IMR-90 (cell line): ENCODE measurements at regions not wholly inside any gene's neighbourhood (a gene's known extent, or its start where the extent isn't known, plus 50 kb on each side); places are given as distances from the start of the nearest gene placed in this dataset.

Experiments
- ATAC-seq: fragments of 200-7000 bp; cut with Tn5 transposase; 2 replicates; pipeline ENCODE4 v1.9.1; 2020; ENCODE audit warnings: low read depth, mild to moderate bottlenecking, moderate library complexity
- BruUV-seq: library from RNA; stranded (reverse); fragments of 400-500 nt; replicated peaks from 2 replicates; lab custom pipeline; 2021; lab: Mats Ljungman, UMichigan
- CTCF ChIA-PET: fragments of 300-600 bp; formaldehyde crosslinking; extraction: SDS; loops from one replicate; lab custom pipeline; 2021; ENCODE audit warnings: antibody characterized with exemption; lab: Yijun Ruan, JAX
- POLR2A ChIA-PET: fragments of 300-600 bp; sonication (Branson Sonifier 250); formaldehyde crosslinking; loops from one replicate; lab custom pipeline; 2022; ENCODE audit warnings: antibody characterized with exemption; ENCODE audit not compliant: unreplicated experiment; lab: Charles Lee
- DNase-seq: peaks from one replicate; pipeline ENCODE4 v3.0.0; 2013
- H2AFZ ChIP-seq: replicated peaks from 2 replicates; pipeline ENCODE3; 2013; ENCODE audit warnings: low read length, mild to moderate bottlenecking; ENCODE audit not compliant: poor library complexity
- H2AK5ac ChIP-seq: 2 replicates; pipeline ENCODE4 v1.6.1; 2013; ENCODE audit warnings: low read depth, low read length, inconsistent platforms
- H2AK9ac ChIP-seq: replicated peaks from 2 replicates; pipeline ENCODE3; 2013; ENCODE audit warnings: mild to moderate bottlenecking, low read depth, low read length, moderate library complexity; ENCODE audit not compliant: poor library complexity
- H2BK120ac ChIP-seq: 2 replicates; pipeline ENCODE4 v1.6.1; 2013; ENCODE audit warnings: low read depth, low read length, inconsistent platforms
- H2BK15ac ChIP-seq: 3 replicates; pipeline ENCODE4 v1.6.1; 2013; ENCODE audit warnings: low read depth, low read length, inconsistent platforms
- H2BK20ac ChIP-seq: 2 replicates; pipeline ENCODE4 v1.6.1; 2013; ENCODE audit warnings: low read depth, mild to moderate bottlenecking, inconsistent platforms, low read length, moderate library complexity
- H2BK5ac ChIP-seq: 2 replicates; pipeline ENCODE4 v1.6.1; 2013; ENCODE audit warnings: mild to moderate bottlenecking, low read depth, low read length, inconsistent platforms; ENCODE audit not compliant: poor library complexity, severe bottlenecking
- H3K14ac ChIP-seq: replicated peaks from 2 replicates; pipeline ENCODE4 v1.6.1; 2013; ENCODE audit warnings: low read depth, low read length, inconsistent platforms
- H3K18ac ChIP-seq: 2 replicates; pipeline ENCODE4 v1.6.1; 2013; ENCODE audit warnings: low read depth, low read length, control low read depth
- H3K23ac ChIP-seq: 2 replicates; pipeline ENCODE4 v1.6.1; 2013; ENCODE audit warnings: low read depth, low read length, inconsistent platforms
- H3K27ac ChIP-seq: 2 replicates; pipeline ENCODE4 v1.5.1; 2013; ENCODE audit warnings: mild to moderate bottlenecking, control low read depth, low read length; ENCODE audit not compliant: insufficient read depth
- H3K27me3 ChIP-seq: 2 replicates; pipeline ENCODE4 v1.6.1; 2013; ENCODE audit warnings: low read length; ENCODE audit not compliant: control insufficient read depth, insufficient read depth
- H3K36me3 ChIP-seq: 2 replicates; pipeline ENCODE4 v1.6.1; 2013; ENCODE audit warnings: low read length, mixed read lengths; ENCODE audit not compliant: control insufficient read depth, insufficient read depth
- H3K4ac ChIP-seq: 2 replicates; pipeline ENCODE4 v1.6.1; 2013; ENCODE audit warnings: low read depth, low read length, inconsistent platforms
- H3K4me1 ChIP-seq: 2 replicates; pipeline ENCODE4 v1.6.1; 2013; ENCODE audit warnings: low read length, mixed read lengths; ENCODE audit not compliant: control insufficient read depth, insufficient read depth
- H3K4me2 ChIP-seq: 2 replicates; pipeline ENCODE4 v1.6.1; 2013; ENCODE audit warnings: low read depth, mild to moderate bottlenecking, control low read depth, low read length, moderate library complexity
- H3K4me3 ChIP-seq: 2 replicates; pipeline ENCODE4 v1.5.1; 2013; ENCODE audit warnings: low read depth, mild to moderate bottlenecking, control low read depth, low read length, moderate library complexity; ENCODE audit not compliant: insufficient read depth
- H3K56ac ChIP-seq: 2 replicates; pipeline ENCODE4 v1.6.1; 2013; ENCODE audit warnings: low read length, inconsistent platforms; ENCODE audit not compliant: insufficient read depth; ENCODE audit errors: extremely low read depth
- H3K79me1 ChIP-seq, 2 experiments: 2 replicates each; pipeline ENCODE4 v1.6.1; 2013; ENCODE audit warnings: low read length in 2 of 2, inconsistent platforms in 1 of 2, low read depth in 1 of 2
- H3K9ac ChIP-seq: 2 replicates; pipeline ENCODE4 v1.6.1; 2013; ENCODE audit warnings: low read depth, low read length, control low read depth
- H3K9me1 ChIP-seq: 2 replicates; pipeline ENCODE4 v1.6.1; 2013; ENCODE audit warnings: low read length, inconsistent platforms; ENCODE audit not compliant: insufficient read depth
- H3K9me3 ChIP-seq: 2 replicates; pipeline ENCODE4 v1.6.1; 2013; ENCODE audit warnings: low read length; ENCODE audit not compliant: control insufficient read depth, insufficient read depth
- H4K20me1 ChIP-seq: 2 replicates; pipeline ENCODE4 v1.6.1; 2013; ENCODE audit warnings: low read length, inconsistent platforms; ENCODE audit not compliant: insufficient read depth
- H4K5ac ChIP-seq: 2 replicates; pipeline ENCODE4 v1.6.1; 2013; ENCODE audit warnings: mild to moderate bottlenecking, low read depth, low read length, control low read depth
- H4K8ac ChIP-seq, 2 experiments: 2 replicates each; pipeline ENCODE4 v1.6.1; 2013; ENCODE audit warnings: low read depth in 2 of 2, low read length in 2 of 2, control low read depth in 1 of 2, inconsistent platforms in 1 of 2
- H4K91ac ChIP-seq: 2 replicates; pipeline ENCODE4 v1.6.1; 2013; ENCODE audit warnings: low read depth, low read length, inconsistent platforms; ENCODE audit not compliant: insufficient read depth
- NFE2L2 ChIP-seq: fragments of 150-350 bp; IDR thresholded peaks from 2 replicates; pipeline ENCODE4 v1.6.1; 2016; ENCODE audit warnings: low read depth, mild to moderate bottlenecking, low read length
- dilution Hi-C: fragments of 300-500 bp; cut with HindIII; formaldehyde crosslinking; loops from one replicate; pipeline ENCODE4 v1.14.3; 2018; ENCODE audit warnings: low sequenced_read_pairs; ENCODE audit not compliant: unreplicated experiment
- in situ Hi-C: fragments of 300-500 bp; cut with MboI; formaldehyde crosslinking; loops from 3 replicates; pipeline ENCODE4 v1.14.3; 2019; ENCODE audit warnings: low sequenced_read_pairs, inconsistent platforms, mixed read lengths
- intact Hi-C: fragments of 100-400 bp; cut with micrococcal nuclease; formaldehyde crosslinking; loops from 2 replicates; pipeline ENCODE4 v1.10.0; 2022

- H3K79me1 ChIP-seq = no peaks in the 10 kb centered on the region
- dilution Hi-C loops (no loop called here), in situ Hi-C loops (no loop called here), intact Hi-C loops (no loop called here)
- H4K20me1 ChIP-seq = no peaks in the 10 kb centered on the region
- no peaks in the 10 kb centered on the region for H3K36me3 ChIP-seq
- no peak for TF ChIP-seq NFE2L2
- no peak overlapping the region for H2AFZ ChIP-seq
- H3K18ac ChIP-seq = no peak overlapping the region
- no peaks in the 10 kb centered on the region for H3K9me1 ChIP-seq
- H3K23ac ChIP-seq = no peak overlapping the region
- H2BK15ac ChIP-seq = no peak overlapping the region
- no peak overlapping the region for H3K56ac ChIP-seq
- H4K5ac ChIP-seq = no peak overlapping the region
- no peak overlapping the region for H3K14ac ChIP-seq
- no peaks in the 10 kb centered on the region for H3K4me1 ChIP-seq
- H3K9ac ChIP-seq = no peak overlapping the region
- no peak overlapping the region for H2BK120ac ChIP-seq
- ATAC-seq = no peak
- no peak overlapping the region for H3K4me3 ChIP-seq
- no peaks in the 10 kb centered on the region for H3K9me3 ChIP-seq
- H2AK9ac ChIP-seq = no peak overlapping the region
- no peak overlapping the region for H4K8ac ChIP-seq
- H2BK20ac ChIP-seq = no peak overlapping the region
- no TSS peak for BruUV-seq
- H2BK5ac ChIP-seq = no peak overlapping the region
- no peak for DNase-seq
- ChIA-PET POLR2A (interaction anchor here (0.6 kb wide), 1 partner anchor 598 kb away, joined by 3 read pairs; no protein-coding TSS in a partner anchor), CTCF (no interaction called here)
- H2AK5ac ChIP-seq = no peak overlapping the region
- no peak overlapping the region for H3K4ac ChIP-seq
- H4K91ac ChIP-seq = no peak overlapping the region
- no peak overlapping the region for H3K4me2 ChIP-seq
- H3K27me3 ChIP-seq = no peaks in the 10 kb centered on the region
- no peak overlapping the region for H3K27ac ChIP-seq
These were observed 209.8 kb upstream of the ZNF462 start for GRCh38 chr9:106653213-106653612.
